ENCODE measurements at regions not wholly inside any gene's neighbourhood (a gene's known extent, or its start where the extent isn't known, plus 50 kb on each side); places are given as distances from the start of the nearest gene placed in this dataset.

- no peak for DNase-seq (ENCODE audit: low read depth)
Observed at GRCh38 chr5:6195711-6196358, 182.5 kb downstream of the MED10 start.

DNA sequence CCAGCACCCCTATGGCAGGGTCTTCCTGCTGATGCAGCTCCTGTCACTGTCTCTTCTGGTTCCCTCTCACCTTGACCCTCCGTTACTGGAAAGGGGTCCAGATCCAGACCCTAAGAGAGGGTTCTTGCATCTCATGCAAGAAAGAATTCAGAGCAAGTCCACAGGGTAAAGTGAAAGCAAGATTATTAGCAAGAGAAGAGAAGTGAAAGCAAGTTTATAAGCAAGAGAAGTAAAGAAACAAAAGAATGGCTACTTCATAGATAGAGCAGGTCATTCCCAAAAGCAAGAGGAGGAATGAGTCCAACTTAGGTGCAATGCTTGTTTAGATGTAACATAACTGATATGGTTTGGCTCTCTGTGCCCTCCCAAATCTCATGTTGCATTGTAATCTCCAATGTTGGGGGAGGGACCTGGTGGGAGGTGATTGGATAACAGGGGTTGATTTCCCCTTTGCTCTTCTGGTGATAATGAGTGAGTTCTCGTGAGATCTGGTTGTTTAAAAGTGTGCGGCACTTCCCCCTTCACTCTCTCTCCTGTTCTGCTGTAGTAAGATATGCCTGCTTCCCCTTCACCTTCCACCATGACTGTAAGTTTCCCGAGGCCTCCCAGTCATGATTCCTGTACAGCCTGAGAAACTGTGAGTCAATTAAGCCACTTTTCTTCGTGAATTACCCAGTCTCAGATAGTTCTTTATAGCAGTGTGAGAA is 183.3 kb downstream of the MED10 start:
- no peak for DNase-seq (ENCODE audit: low read depth)

GRCh38 chr5:6194261-6194875 is 184.0 kb downstream of the MED10 start:
- no peak for DNase-seq (ENCODE audit: low read depth)

GRCh38 chr5:6193310-6193709 is 185.0 kb downstream of the MED10 start:
- no peak for DNase-seq (ENCODE audit: low read depth)

DNA sequence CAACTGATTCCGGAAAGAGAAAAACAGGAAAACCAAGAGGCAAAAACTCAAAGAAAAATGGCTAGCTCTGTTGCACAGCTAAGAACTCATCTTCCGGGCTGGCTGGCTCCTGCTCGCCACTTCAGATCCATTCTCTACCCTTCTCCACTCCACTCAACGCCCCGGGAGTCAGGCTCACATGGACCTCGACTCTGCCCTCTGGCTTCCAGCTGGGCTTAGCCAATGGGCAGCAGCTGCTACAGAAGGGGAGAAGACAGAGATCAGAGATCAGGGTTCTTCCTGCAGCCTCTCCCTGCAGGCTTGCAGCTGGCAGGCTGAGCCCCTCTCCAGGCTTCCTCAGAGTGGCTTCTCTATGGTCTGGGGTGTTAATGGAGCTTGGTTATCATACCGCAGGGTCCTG is 187.5 kb downstream of the MED10 start:
- no peak for DNase-seq (ENCODE audit: low read depth)

DNA sequence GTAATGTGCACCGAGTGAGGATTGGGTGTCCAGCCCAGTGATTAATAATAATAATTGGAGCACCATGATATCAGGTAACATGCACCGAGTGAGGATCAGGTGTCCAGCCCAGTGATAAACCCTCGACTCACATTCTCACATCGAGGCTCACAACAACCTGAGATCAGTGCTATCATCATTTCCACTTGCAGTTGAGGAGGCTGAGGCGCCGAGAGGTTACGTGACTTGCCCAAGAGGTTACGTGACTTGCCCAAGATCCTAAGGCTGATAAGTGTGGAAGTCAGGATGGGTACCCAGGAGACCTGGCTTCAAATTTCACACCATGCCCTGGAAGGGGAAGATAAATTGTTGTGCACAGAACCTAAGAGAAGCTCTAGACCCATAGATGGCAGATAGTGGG is 189.4 kb downstream of the MED10 start:
- no peak for DNase-seq (ENCODE audit: low read depth)

- no peak for DNase-seq (ENCODE audit: low read depth)
Observed at GRCh38 chr5:6188344-6188743, 190.0 kb downstream of the MED10 start.

DNA sequence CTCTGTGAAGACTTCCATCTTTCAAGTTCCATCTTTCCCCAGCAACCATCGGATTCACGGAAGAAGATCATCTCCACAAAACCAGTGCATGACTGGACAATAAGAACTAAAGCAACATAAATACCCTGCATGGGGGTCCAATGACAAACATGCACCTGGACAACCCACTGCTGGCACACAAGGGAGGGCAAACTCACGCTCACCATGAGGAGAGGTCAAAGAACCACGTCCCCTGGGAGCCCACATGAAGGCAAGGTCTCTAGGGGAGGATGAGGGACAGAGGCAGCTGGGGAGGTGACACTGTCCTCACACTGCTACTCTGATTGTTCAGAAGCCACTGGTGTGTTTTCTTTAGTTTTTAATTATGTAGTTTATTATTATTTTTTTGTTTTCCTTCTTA is 190.8 kb downstream of the MED10 start:
- no peak for DNase-seq (ENCODE audit: low read depth)

- DNase-seq (ENCODE audit: low read depth), result no peak
Observed at GRCh38 chr5:6185574-6185973, 192.8 kb downstream of the MED10 start.

- no peak for DNase-seq (ENCODE audit: low read depth)
Observed at GRCh38 chr5:6184481-6184880, 193.9 kb downstream of the MED10 start.

- DNase-seq (ENCODE audit: low read depth), result no peak
Observed at GRCh38 chr5:6183391-6184390, 194.7 kb downstream of the MED10 start.

GRCh38 chr5:6182271-6182815 is 196.0 kb downstream of the MED10 start:
- DNase-seq (ENCODE audit: low read depth), result no peak

- DNase-seq (ENCODE audit: low read depth), result no peak
Observed at GRCh38 chr5:6181871-6182270, 196.5 kb downstream of the MED10 start.

DNA sequence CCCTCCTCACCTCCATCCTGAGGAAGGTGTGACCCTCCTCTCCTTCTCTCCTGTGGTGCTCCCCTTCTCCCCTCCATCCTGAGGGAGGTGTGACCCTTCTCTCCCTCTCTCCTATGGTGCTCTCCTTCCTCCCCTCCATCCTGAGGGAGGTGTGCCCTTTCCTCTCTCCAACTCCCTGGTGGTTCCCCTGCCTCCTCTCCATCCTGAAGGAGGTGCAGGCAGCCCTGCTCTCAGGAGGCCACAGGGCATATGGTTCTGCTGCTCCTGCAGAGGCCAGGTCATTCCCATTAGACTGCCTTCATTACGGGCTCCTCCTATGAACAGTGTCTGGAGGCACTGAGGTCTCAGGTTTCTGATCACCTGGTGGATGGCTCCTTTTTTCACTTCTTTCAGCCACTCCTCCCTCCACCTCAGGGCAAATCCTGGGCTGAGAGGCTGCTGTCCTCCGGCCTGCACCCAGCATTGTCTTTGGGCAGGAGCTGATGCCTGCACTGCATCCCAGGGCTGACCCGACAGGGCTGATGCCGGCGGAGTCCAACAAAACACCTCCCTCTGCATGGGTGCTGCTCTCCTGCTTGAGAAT is 197.1 kb downstream of the MED10 start:
- DNase-seq (ENCODE audit: low read depth), result no peak

DNA sequence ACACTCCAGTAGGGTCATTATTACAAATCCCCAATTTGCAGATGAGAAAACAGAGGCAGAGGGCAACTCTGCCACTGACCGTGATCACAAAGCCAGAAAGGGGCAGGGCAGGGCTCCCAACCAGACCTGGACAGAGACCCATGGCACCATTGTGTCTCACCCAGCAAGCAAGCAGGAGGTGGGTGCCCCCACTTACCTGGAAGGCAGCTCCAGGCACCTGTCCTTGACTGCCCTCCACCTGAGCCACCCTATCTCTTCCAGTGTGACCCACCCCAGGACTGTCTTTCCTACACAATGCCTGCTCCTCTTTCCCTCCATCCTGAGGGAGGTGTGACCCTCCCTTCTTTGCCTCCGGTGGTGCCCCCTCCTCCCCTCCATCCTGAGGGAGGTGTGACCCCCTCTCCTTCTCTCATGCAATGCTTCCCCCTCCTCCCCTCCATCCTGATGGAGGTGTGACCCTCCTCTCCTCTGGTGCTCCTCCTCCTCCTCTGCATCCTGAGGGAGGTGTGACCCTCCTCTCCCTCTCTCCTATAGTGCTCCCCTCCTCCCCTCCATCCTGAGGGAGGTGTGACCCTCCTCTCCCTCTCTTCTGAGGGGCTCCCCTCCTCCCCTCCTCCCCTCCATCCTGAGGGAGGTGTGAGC is 198.0 kb downstream of the MED10 start:
- no peak for DNase-seq (ENCODE audit: low read depth)

- no peak for DNase-seq (ENCODE audit: low read depth)
Observed at GRCh38 chr5:6178846-6179532, 199.4 kb downstream of the MED10 start.

- no peak for DNase-seq (ENCODE audit: low read depth)
Observed at GRCh38 chr5:6177926-6178325, 200.4 kb downstream of the MED10 start.

DNA sequence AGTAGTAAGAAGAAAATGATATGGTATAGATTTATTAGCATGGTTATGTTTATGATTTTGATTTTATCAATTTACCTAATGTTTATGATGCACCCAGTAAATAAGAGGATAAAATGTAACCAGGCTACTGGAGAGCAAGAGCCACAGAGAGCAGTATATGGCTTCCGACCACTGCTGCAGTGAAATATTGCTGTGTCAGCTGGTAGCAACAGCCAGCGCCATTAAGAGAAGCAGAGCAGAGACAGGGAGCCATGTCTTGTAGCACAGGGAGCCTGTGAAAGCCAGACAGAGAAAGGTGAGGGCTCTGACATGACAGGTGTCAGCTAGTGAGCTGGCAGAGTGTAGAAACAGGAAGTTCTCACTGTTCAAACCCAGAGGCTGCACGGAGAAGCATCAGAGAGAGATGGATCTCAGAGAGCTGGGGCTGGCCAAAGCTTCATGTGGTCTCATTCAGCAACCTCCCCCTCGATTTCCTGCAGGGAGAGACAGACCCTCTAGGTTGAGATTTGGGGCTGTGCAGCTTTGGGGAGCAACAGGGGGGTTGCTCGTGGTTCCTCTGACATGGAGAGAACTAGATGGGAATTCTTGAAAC is 202.1 kb downstream of the MED10 start:
- DNase-seq (ENCODE audit: low read depth), result no peak

DNA sequence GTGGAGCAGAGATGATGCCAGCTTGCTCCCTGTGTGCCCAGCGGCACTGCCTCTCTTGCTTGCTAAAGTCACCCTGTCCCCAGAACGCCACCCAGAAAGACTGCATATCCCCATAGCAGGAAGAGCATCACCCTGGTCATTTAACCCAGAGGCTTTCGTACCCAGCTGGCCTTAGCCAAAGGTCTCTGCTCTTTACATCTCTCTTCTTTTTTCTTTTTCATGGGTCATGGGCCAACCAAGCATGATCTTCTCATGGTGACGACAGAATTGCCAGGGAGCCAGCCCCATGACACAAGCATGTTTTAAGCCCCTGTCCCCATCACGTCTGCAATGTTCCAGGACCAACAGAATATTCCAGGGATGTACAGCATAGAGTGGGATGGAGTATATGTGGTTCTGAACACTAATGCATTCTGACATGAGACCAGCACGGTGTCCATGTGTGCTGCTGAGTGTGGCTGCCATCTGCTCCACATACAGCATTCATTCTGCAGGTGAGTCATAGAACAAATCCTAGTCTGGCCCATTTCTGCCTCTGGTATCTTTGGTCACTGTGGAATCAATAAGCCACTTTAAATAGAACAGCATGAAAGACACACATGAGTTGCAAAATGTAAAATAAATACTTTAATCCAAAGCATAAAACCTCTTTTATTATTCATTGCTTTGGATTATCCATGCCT is 203.0 kb downstream of the MED10 start:
- no peak for DNase-seq (ENCODE audit: low read depth)
